T-helper 2 cell treated with Interferon-gamma antibody and Interleukin-4, amounts not matched to agents 100 ng/mL and 5 ng/mL, for 36 hours (primary cell): ENCODE measurements at regions not wholly inside any gene's neighbourhood (a gene's known extent, or its start where the extent isn't known, plus 50 kb on each side); places are given as distances from the start of the nearest gene placed in this dataset.

Experiments used
- intact Hi-C: fragments of 100-400 bp; cut with micrococcal nuclease; formaldehyde crosslinking; loops from one replicate; pipeline ENCODE4 v1.15.1; 2023

DNA sequence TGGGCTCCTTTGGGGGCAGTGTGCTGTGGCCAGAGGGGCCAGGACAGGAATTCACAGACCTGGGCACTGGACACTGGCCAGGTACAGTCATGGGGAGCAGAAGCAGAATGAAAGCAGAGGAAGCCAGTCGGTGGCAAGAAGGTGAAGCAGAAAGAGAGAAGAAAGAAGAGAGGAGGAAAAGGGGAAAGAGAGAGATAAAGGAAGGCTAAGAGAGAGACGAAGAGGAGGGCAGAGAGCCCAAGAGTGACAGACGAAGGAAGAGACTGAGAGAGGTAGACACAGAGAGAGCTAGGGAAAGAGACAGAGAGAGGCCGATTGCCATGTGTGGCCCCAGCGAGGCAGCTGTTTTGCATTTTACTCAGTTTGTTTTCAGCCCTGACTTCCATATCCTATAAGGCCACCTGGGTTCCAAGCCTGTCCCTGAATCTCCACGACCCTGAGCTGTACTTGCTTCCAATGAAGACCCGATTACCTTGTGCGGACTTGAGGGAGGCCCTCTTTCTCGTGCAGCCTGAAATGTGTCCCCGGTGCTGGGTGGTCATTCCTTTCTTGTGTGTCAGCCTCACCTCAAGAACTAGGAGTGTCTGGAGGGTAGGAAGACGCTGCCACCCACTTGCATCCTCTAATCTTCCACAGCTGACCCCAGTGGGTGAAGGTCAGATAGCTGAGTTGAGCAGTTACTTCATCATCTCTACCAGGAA is 73.9 kb downstream of the LSM3 start:
- intact Hi-C loops: no loop called here

DNA sequence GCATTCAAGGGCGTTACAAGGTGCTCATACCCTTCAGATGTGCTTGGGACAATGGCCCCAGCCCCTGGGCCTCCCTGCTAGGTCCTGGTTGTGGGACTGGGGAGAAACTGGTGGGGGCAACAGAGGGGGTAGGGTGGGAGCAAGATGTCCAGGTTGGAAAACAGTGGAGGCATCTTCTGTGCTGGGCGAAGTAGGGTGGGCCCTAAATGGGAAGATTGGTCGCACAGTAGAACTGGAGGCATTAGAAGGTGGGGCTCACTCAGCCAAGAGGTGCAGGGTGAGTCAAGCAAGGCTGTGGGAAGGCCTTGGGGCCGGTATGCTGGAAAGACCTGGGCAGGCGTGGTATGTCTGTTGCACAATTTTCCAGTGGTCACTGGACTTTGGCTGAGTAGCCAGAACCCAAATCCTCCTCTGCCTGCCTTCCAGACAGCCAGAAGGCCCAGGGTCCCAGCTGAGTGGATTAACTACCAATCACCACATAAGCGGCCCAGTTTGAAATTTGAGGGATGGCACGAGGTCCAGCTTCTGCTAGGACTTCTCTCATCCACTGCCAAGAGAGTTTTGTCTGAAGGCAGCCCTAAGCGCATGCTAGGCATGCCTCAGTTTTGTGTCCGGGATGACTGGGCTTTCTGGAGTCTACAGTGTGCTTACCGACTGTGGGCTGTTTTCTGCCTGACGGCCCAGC is 74.5 kb downstream of the LSM3 start:
- intact Hi-C loops: no loop called here

DNA sequence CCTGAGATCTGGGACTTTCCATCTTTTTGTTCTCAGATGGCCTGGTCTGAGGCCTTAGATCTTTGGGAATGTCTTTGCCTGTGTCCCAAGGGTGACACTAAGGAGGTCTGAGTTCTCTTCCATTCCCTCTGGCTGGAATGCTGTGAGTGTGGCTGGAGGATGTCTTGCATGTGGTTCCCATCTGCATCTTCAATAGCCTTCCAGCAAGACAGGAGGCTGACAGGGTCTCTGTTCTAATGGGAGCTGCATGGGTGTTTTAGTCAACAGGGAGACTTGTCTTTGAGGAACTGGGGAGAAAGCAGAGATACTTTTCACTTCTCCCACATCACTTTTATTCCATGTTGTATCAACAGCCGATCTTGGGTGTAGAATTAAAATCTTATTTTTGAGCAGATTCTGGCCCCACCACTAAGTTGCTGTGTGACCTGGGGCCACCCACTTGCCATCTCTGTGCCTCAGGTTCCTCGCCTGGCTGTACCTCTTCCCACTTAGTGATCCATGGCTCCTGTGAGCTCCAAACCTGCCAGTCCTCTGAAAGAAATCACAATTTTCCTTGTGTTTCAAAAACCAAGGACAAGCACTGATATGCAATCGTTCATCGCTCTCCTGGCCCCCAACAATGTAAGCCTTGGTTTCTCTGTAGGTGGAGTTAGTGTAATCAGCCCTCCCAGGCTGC is 75.2 kb downstream of the LSM3 start:
- intact Hi-C loops: no loop called here

DNA sequence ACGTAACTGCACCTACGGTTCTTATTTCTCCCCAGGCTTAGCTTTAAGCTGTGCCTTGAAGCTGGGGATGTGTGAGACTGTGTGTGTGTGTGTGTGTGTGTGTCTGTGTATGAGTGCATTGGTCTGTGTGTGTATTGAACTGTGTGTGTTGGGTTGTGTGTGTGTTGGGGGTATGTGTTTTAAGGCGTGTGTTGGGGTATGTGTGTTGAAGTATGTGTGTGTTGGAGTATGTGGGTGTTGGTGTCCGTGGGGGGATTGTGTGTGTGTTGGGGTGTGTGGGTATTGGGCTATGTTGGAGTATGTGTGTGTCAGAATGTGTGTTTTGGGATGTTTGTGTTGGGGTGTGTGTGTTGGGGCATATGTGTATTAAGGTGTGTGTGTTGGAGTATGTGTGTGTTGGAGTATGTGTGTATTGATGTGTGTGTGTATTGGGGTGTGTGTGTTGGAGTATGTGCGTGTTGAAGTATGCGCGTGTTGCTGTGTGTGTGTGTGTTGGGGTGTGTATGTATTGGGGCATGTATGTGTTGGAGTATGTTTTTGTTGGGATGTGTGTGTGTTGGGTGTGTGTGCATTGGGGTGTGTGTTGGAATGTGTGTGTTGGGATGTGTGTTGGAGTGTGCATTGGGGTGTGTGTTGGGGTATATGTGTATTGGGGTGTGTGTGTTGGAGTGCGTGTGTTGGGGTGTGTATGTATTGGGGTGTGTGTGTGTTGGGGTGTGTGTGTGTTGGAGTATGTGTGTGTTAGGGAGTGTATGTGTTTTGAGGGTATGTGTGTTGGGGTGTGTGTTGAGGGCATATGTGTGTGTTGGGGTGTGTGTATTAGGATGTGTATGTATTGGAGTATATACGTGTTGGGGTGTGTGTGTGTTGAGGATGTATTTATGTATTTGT is 76.4 kb downstream of the LSM3 start:
- intact Hi-C loops: no loop called here

DNA sequence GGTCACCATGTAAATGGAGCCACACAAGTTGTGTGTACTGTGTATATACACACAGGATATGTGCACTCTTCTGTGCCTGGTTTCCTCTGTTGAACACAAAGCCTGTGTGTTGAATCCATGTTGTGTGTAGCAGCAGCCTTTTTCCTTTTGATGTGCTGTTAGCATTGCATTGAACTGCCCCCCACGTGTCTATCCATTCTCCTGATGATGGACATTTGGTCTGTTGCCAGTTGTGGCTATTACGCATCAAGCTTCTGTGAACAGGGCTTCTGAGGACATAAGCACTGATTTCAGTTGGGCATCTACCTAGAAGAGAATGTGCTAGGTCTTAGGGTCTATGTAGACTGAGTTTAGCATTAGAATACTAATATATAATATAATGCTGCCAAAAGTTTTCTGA is 77.4 kb downstream of the LSM3 start:
- intact Hi-C loops: no loop called here

DNA sequence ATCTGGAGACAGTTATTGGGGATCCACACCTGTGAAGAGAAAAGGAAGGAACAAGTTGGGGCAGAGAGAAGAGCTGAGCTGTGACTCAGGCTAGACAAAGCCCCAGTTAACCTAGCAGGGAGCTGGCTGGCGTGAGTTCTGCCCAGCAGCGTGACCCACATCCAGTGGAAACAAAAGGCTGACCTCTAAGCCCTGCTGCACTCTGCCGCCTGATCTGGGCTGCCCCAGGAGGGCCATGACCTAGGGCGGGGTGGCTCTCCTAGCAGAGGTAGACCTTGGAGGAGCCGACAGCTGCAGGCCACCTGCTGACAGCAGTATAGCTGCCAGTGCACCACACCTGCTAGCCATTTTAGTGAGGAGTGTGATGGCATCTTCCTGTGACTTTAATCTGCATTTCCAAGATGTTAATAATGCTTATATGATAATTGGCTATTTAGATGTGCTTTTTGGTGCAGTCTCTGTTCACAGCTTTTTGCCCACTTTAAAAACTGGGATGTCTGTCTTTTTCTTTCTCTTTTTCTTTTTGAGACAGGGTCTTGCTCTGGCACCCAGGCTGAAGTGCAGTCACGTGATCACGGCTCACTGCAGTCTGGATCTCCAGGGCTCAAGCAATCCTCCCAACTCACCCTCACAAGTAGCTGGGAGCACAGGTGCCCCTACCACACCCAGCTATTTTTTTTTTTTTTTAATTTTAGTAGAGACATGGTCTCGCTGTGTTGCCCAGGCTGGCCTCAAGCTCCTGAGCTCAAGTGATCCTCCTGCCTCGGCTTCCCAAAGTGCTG is 78.1 kb downstream of the LSM3 start:
- intact Hi-C loops: no loop called here

DNA sequence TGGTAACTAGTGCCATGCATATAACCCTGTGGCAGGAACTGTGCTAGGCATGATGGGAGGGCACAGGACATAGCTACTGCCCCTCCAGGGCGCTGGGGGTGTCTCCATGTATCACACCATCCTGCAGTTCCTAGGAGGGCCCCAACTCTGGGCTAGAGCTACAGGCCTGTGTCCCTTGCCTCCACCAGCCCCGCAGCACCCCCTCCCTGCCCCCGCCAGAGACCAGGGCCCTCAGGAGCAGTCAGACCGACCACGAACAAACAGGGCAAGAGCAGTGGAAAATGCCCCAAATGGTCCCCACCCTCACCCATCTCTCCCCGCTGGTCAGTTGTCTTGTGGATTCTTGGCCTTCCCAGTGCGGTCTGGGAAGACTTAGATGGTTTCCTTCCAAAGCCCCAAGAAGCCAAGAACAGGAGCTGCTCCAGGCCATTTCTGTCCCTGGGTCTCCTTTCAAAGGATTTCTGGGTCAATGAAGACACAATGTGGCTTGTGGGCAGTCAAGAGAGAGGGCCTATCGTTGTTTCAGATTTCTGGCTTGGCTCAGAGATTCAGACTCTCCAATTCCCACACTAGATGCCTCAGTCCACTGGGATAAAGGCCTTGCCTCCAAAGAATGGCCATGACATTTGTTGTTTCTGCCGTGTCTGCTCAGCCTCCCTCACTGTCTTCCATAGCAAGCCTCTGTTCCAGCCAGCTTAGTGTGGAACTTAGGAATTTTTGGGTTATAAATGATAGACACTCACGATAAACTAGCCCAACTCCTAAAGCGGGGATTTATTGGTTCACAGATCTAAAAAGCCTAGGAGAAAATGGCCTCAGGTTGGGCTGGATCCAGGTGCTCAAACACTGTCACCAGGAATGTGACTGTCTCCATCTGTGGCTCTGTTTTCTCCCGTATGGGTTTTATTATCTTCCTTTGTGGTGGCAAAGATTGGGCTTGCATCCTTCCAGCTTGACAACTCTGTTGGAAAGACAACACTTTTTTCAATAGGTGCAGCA is 80.6 kb downstream of the LSM3 start:
- intact Hi-C loops: no loop called here

DNA sequence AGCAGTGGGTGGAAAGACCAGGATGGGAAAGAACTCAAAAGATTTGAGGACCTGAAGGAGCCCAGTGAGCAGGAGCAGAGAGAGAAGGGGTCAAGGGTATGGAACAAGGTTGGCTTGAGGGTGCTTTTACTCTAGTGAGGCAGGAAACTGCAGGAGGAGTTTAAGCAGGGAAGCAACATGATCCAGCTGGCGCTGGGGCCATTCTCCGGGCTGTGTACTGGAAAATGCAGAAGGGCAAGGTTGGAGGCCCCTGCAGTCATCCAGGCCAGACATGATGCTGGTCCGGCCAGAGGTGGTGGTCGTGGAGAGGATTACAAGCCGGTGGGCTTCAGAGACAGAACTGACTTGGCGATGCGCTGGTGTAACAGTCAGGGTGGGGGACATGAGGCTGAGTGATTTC is 81.8 kb downstream of the LSM3 start:
- intact Hi-C loops: loop anchor here (2.0 to 5.0 kb wide), 2 partner anchors 287 to 364 kb away; no protein-coding TSS in a partner anchor

DNA sequence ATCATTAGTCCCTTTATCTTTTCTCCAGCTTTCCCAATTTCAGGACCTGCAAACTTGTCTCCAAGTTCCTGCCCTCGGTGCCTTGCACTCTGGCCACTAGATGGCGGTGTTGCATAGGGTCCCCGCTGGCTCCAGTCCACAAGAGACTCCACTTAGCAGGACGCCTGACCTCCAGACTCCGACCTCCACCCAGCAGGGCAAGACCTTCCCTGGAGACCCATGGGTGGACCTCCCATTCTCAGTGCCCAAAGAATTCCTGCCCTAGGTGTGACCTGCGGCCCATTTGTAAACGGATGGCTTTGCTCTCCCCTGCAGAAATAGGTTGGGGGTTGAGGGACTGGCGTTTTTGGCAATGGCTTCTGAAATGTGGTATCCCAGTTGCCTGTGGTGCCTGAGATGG is 82.6 kb downstream of the LSM3 start:
- intact Hi-C loops: loop anchor here (1.0 to 5.0 kb wide), 3 partner anchors 207 to 364 kb away; no protein-coding TSS in a partner anchor

DNA sequence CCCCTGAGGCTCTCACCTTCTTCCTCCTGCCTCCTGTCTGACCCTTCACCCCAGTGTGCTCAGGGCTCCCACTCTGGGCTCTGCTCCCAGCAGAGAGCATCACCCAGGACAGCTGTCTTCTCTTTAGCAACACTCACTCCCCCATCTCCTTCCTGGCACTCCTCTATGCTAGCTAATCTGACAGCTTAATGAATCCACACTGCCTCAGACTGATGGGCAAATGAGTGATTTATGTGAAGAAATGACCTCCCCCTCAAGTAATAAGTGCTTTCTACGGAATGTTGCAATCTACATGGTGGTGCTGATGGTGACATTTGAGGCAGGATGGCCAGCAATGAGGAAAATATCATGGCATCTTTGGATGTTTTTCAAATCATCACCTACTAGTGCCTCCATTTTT is 83.6 kb downstream of the LSM3 start:
- intact Hi-C loops: loop anchor here (5.0 kb wide), 1 partner anchor 285 kb away; no protein-coding TSS in a partner anchor

DNA sequence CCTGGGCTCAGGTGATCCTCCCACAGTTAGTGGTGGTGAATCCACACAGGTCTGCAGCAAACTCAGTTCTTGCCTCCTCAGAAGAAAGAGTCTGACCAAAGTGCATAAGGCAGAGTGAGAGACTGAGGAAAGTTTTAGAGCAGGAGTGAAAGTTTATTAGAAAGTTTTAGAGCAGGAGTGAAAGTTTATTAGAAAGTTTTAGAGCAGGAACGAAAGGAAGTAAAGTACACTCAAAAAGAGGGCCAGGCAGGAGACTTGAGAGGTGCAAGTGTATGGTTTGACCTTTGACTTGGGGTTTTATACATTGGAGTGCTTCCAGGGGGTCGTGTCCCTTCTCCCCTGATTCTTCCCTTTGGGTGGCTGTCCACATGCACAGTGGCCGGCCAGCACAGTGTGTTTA is 84.2 kb downstream of the LSM3 start:
- intact Hi-C loops: loop anchor here (5.0 kb wide), 1 partner anchor 284 kb away; no protein-coding TSS in a partner anchor

DNA sequence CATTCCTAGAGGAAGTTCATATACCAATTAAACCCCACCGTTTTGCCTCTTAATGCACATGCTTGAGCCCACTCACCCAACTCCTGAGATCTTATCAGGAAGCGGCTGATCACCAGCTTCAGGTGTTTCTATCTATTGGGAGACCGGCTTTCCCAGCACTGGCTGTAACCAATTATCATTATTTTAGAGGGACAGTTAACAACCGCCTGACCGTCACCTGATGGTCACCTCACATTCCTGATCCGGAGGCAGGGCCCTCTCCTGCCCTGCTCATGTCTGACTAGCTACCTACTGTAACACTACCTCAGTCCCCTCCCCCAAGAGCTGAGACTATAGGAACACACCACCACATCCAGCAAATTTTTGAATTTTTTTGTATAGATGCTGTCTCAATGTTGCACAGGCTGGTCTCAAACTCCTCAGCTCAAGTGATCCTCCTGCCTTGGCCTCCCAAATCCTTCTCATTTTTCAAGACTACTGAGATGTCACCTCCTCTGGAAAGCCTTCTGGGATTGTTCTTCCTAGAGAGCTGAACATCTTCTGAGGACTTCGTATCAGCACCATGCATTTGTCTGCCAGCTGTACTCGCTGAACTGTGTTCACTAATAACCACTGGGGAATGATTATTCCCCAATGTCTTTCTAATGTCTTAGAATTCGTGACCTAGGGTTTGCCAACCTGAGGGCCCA is 84.8 kb downstream of the LSM3 start:
- intact Hi-C loops: loop anchor here (5.0 kb wide), 1 partner anchor 284 kb away; no protein-coding TSS in a partner anchor

DNA sequence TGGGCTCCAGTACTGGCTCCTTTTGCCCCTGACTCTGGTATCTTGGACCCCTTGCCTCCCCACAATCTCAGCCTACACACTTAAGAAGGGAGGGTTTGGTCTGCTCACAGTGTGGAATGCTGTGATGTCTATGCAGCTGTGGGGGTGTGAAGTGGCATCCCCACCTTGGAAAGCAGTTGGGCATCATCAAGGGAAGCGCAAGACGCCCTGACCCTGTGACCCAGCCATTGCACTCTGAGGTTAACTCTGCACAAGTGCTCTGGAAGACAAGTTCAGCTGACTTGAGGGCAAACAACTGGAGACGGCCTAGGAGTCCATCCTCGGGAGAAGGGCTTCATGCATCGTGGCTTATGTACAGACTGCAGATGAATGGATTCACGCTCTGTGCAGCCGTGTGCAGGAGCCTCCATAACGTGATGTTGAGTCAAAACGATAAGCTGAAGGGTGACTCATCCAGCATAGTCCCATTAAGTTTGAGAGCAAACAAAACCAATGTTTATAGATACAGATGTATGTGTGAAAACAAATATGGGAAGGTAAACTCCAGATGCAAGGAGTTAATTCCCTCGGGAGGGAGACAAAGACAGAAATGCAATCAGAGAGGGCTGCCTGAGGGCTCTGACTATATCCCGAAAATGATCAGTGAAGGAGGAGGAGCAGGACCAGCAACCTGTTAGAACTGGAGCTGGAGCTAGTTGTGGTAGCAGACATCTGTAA is 86.8 kb downstream of the LSM3 start:
- intact Hi-C loops: loop anchor here (5.0 kb wide), 1 partner anchor 652 kb away; no protein-coding TSS in a partner anchor

DNA sequence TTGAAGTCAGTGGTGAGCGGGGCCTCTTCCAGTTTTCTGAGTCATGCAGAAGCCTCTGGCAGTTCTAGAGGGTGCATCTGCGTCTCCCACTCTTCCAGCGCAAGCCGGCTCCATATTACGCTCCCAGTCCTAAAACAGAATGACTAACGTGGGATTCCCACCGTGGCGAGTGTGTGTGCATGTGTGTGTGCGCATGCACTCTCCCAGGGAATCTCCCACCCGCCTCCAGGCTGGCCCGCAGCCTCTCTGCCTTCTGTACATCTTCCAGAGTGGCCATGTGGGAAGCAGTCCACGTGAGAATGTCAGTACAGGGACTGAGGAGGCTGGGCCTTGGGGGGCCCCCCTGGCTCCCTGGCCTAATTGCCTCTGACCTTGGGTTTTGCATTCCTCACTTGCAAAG is 87.7 kb downstream of the LSM3 start:
- intact Hi-C loops: loop anchor here (5.0 kb wide), 1 partner anchor 651 kb away; no protein-coding TSS in a partner anchor

DNA sequence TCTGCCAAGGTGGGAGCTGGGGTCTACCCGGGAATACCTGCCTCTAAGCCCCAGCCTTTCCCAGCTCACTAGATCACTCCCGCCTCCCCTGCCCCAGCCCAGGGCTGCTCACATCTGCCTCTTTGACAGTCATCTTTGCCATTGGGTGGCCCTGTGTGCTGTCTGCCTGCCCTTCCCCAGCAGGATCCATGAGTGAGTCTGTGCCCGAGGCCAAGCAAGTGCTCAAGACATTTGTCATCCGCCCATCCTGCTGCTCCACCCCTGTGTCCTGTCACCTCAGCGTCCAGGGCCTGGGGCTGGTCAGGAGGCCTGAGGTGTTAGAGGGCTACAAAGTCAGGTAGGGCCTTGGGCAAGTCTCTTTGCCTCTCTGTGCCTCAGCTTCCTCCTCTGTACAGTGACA is 89.4 kb downstream of the LSM3 start:
- intact Hi-C loops: loop anchor here (5.0 kb wide), 1 partner anchor 649 kb away; no protein-coding TSS in a partner anchor

DNA sequence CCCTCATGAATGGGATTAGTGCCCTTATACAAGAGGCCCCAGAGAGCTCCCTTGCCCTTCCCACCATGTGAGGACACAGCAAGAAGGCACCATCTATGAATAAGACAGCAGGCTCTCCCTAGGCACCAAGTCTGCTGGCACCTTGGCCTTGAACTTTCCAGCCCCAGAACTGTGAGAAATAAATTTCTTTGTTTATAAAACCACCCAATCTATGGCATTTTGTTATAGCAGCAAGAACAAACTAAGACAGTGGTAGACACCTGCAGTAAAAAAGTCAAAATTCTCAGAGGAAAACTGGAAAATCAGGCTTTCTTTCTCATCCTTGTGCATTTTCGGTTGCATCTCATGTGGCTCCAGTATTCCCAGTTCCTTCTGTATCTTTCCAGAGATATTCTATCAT is 90.3 kb downstream of the LSM3 start:
- intact Hi-C loops: loop anchor here (5.0 kb wide), 1 partner anchor 648 kb away; no protein-coding TSS in a partner anchor
